Vagina (tissue), 2 donors: ENCODE measurements at regions not wholly inside any gene's neighbourhood (a gene's known extent, or its start where the extent isn't known, plus 50 kb on each side); places are given as distances from the start of the nearest gene placed in this dataset.

Source experiments
- CTCF ChIP-seq, 3 experiments: fragments of 450-650 bp in 2 of 3; fragments of 200-600 bp in 1 of 3; sonication (generic) in 1 of 3; IDR thresholded peaks; one replicate each; pipeline ENCODE4 v1.5.1; 2017 to 2019; ENCODE audit warnings: antibody characterized with exemption in 3 of 3, mild to moderate bottlenecking in 2 of 3, moderate library complexity in 2 of 3
- POLR2A ChIP-seq, 2 donors: fragments of 450-650 bp; IDR thresholded peaks; one replicate each; pipeline ENCODE4 v1.6.1; 2017; ENCODE audit warnings: antibody characterized with exemption in 2 of 2, mild to moderate bottlenecking in 2 of 2, moderate library complexity in 2 of 2
- POLR2AphosphoS5 ChIP-seq, 2 donors: sonication (generic); formaldehyde crosslinking; IDR thresholded peaks; one replicate each; pipeline ENCODE4 v1.9.0; 2017; ENCODE audit warnings: antibody characterized with exemption in 2 of 2, mild to moderate bottlenecking in 2 of 2, low read depth in 1 of 2; ENCODE audit not compliant: insufficient read depth in 1 of 2

DNA sequence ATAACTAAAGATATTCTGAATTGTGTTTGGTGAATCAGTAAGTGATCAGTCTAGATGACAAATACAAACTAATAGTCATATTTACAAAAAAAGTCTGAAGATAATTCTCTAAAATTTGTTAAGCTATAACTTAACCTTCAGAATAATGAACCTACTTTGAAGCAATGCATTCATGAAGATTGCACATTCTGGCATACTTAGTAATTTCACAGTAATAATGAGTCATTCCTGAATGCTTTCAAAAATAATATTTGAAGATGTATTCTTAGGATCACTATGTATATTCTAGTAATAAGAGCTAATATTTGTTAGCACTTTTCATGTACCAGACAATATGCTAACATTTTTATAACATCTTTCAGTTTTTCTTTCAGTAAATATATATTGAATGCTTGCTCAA is 756.7 kb upstream of the SLIT2 start:
- TF ChIP-seq POLR2A (IDR thresholded peaks at IDR 0.05) (no peak), CTCF (IDR thresholded peaks at IDR 0.05) (no peak), POLR2AphosphoS5 (IDR thresholded peaks at IDR 0.05; ENCODE audit: insufficient read depth in 1 of 2, low read depth in 1 of 2) (no peak)
